A549 (cell line): ENCODE measurements at regions not wholly inside any gene's neighbourhood (a gene's known extent, or its start where the extent isn't known, plus 50 kb on each side); places are given as distances from the start of the nearest gene placed in this dataset.
A peak's percentile ranks its signal among the peaks of the same experiment; 100 is the strongest.

Experiments used
- ATAC-seq, 2 experiments: fragments of 200-7000 bp in 1 of 2; fragments of >200 bp in 1 of 2; cut with Nextera tagmentation in 1 of 2; cut with Tn5 transposase in 1 of 2; 3 replicates each; pipeline versions ENCODE4 v1.8.0 to v1.9.1; 2018 to 2020; ENCODE audit warnings: mild to moderate bottlenecking in 1 of 2, moderate library complexity in 1 of 2
- CTCF ChIA-PET: fragments of 300-600 bp; sonication (Branson Sonifier 250); formaldehyde crosslinking; extraction: SDS; loops from one replicate; lab custom pipeline; 2021; ENCODE audit warnings: antibody characterized with exemption, inconsistent platforms; lab: Yijun Ruan, JAX
- POLR2A ChIA-PET: fragments of 350-600 bp; formaldehyde crosslinking; extraction: SDS; loops from one replicate; lab custom pipeline; 2021; ENCODE audit warnings: antibody characterized with exemption, inconsistent platforms; lab: Yijun Ruan, JAX
- DNase-seq, 2 experiments: peaks; one replicate each; pipeline versions ENCODE4 v3.0.0 to v3.0.0-alpha.2; 2011 to 2016; ENCODE audit warnings: low read depth in 1 of 2, low spot score in 1 of 2
- FAIRE-seq: peaks from 2 replicates; lab custom pipeline; 2011; peaks lifted over from hg19 to GRCh38; lab: Jason Lieb, UNC
- H3K27ac ChIP-seq, 2 experiments: fragments of >200 bp; sonication (Bioruptor Twin); formaldehyde crosslinking; 3 replicates each; pipeline ENCODE4 v1.5.1; 2016 to 2017
- H3K4me1 ChIP-seq: fragments of >200 bp; sonication (Bioruptor Twin); formaldehyde crosslinking; 3 replicates; pipeline ENCODE4 v1.6.1; 2016
- H3K4me2 ChIP-seq: fragments of >200 bp; sonication (Bioruptor Twin); formaldehyde crosslinking; 3 replicates; pipeline ENCODE4 v1.6.1; 2016
- H3K4me3 ChIP-seq: fragments of >200 bp; sonication (Bioruptor Twin); formaldehyde crosslinking; 3 replicates; pipeline ENCODE4 v1.5.1; 2016
- H3K9me3 ChIP-seq: fragments of >200 bp; sonication (Bioruptor Twin); formaldehyde crosslinking; 3 replicates; pipeline ENCODE4 v1.6.1; 2016
- ATOH8 ChIP-seq: fragments of 250-450 bp; sonication (Bioruptor Pico); IDR thresholded peaks from 2 replicates; pipeline ENCODE4 v1.5.0; 2020; ENCODE audit warnings: low read depth, mild to moderate bottlenecking, moderate library complexity
- CEBPB ChIP-seq, 2 experiments: fragments of >200 bp in 1 of 2; sonication (Bioruptor Twin) in 1 of 2; formaldehyde crosslinking in 1 of 2; IDR thresholded peaks; 2 replicates each; pipeline ENCODE4 v1.6.1; 2012 to 2016
- CHD4 ChIP-seq: fragments of 200-600 bp; sonication (generic); IDR thresholded peaks from 2 replicates; pipeline ENCODE4 v1.6.1; 2016; ENCODE audit warnings: antibody characterized with exemption, mild to moderate bottlenecking, borderline replicate concordance
- FOSB ChIP-seq: fragments of 250-450 bp; sonication (Bioruptor Pico); IDR thresholded peaks from 2 replicates; pipeline ENCODE4 v1.5.0; 2020; ENCODE audit warnings: mild to moderate bottlenecking, moderate library complexity
- GATA3 ChIP-seq: IDR thresholded peaks from 2 replicates; pipeline ENCODE4 v1.6.1; 2012; ENCODE audit warnings: borderline replicate concordance
- HES2 ChIP-seq: fragments of >200 bp; sonication (Bioruptor Twin); formaldehyde crosslinking; IDR thresholded peaks from 2 replicates; pipeline ENCODE4 v1.6.1; 2016
- HEYL ChIP-seq: fragments of 250-450 bp; sonication (Bioruptor Pico); IDR thresholded peaks from 2 replicates; pipeline ENCODE4 v1.8.0; 2021; ENCODE audit warnings: mild to moderate bottlenecking, moderate library complexity
- HOXA7 ChIP-seq: fragments of 250-450 bp; sonication (Bioruptor Pico); IDR thresholded peaks from 2 replicates; pipeline ENCODE4 v1.5.0; 2020; ENCODE audit warnings: mild to moderate bottlenecking, moderate library complexity
- NR3C1 ChIP-seq: fragments of >200 bp; sonication (Bioruptor Twin); formaldehyde crosslinking; IDR thresholded peaks from 3 replicates; pipeline ENCODE4 v1.6.1; 2017
- POLR2A ChIP-seq: IDR thresholded peaks from 2 replicates; pipeline ENCODE4 v1.6.1; 2012; ENCODE audit warnings: mild to moderate bottlenecking, low read length
- RAD21 ChIP-seq, 2 experiments: fragments of >200 bp in 1 of 2; sonication (Bioruptor Twin) in 1 of 2; formaldehyde crosslinking in 1 of 2; IDR thresholded peaks in 1 of 2; conservative IDR thresholded peaks in 1 of 2; 2 replicates in 1 of 2; 3 replicates in 1 of 2; pipeline ENCODE4 v1.6.1; 2012 to 2018; ENCODE audit warnings: inconsistent platforms in 1 of 2
- SREBF2 ChIP-seq: fragments of 450-650 bp; IDR thresholded peaks from 2 replicates; pipeline ENCODE4 v1.6.1; 2014; ENCODE audit warnings: mild to moderate bottlenecking, moderate library complexity
- TP53 ChIP-seq: fragments of 250-450 bp; sonication (Bioruptor Pico); IDR thresholded peaks from 2 replicates; pipeline ENCODE4 v1.5.0; 2021; ENCODE audit warnings: mild to moderate bottlenecking, moderate library complexity
- USF2 ChIP-seq: fragments of 450-650 bp; IDR thresholded peaks from 2 replicates; pipeline ENCODE4 v1.6.1; 2014; ENCODE audit warnings: antibody characterized with exemption
- WGBS: methylation state at CpG from one replicate; pipeline ENCODE4 v1.1.6; 2017; ENCODE audit errors: missing lambda C conversion rate; 5-methylcytosine and 5-hydroxymethylcytosine counted together
- TF ChIP-seq, protein P1 (sequence below): IDR thresholded peaks from 2 replicates; pipeline ENCODE4 v1.6.1; 2012; ENCODE audit warnings: low read depth, borderline replicate concordance

DNA sequence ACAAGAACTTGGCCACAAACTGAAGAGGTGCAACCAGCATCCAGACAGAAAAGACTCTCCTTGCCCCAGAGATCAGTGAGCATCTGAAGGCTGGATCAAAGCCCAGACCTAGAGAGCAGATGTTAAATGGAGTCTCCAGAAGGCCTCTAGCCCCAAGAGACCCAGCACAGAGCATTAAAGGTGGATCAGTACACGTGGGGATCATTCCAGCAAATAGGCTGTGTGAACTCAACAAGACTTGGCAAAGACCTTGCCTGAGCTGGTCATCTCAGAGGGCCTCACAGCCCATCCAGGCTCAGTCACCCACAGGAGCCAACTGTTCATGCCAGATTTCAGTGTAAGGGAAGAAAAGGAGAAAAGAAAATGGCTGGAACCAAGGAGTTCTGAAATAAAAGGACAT lies 214.0 kb downstream of the ENC1 start:
- TF ChIP-seq GATA3 (no peak), HOXA7 (CRISPR knock-in tag) (no peak), CEBPB (IDR thresholded peaks at IDR 0.05) (no peak), FOSB (CRISPR knock-in tag) (no peak), HEYL (CRISPR knock-in tag) (no peak), NR3C1 (no peak)
- no peak overlapping the region for H3K4me3 ChIP-seq
- no peak overlapping the region for H3K27ac ChIP-seq
- no peak for DNase-seq
- POLR2A ChIA-PET, result no interaction called here
- 25% methylated on average over 1 of the region's 1 CpG for WGBS
- H3K4me2 ChIP-seq, result no peak overlapping the region
- CTCF ChIA-PET, result no interaction called here
- H3K4me1 ChIP-seq, result 0 out of 3 replicates have a peak, but pooled peaks cover 5% of the 10 kb centered on the region
- FAIRE-seq, result no peak
- H3K9me3 ChIP-seq, result no peaks in the 10 kb centered on the region
- ATAC-seq, result no peak

DNA sequence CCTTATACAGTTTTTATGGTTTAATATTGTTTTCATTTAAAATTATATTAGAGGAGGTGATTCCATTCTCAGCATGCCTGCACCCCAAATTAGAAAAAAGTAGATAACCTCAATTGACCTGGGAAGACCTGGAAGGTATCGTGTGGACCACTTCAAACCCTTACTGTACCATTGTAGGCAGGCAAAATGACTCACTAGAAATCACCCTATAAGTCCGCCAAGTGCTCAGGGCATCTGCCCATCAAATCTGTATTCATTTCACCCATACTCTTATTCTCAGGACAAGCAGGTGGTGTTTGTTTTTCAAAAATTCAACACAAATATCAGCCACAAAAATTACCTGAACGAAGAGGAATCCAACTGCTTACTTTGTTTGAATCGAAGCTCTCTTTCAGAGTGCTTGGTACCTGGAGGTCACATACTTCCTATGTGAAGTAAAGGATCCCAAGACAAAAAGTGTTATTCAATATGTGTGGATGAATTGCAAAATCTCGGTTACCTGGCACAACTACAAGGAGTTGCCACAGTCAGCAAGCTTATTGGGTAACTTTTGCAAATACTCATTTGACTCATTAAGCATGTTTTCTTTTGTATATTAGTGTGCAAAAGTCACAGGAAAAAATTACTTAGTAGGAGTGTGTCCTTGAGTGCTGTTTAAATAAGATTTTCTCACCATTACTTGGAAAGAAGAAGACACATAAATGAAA lies 216.2 kb downstream of the ENC1 start:
- POLR2A ChIA-PET, result no interaction called here
- ATAC-seq (no peak), FAIRE-seq (no peak), DNase-seq (no peak)
- Histone ChIP-seq H3K4me3 (no peak overlapping the region), H3K4me1 (0 out of 3 replicates have a peak, but pooled peaks cover 5% of the 10 kb centered on the region), H3K4me2 (no peak overlapping the region), H3K9me3 (no peaks in the 10 kb centered on the region), H3K27ac (no peak overlapping the region)
- TF ChIP-seq HES2 (peak; percentile 43; the same call in 1 of the 2 replicates), CEBPB (IDR thresholded peaks at IDR 0.05) (peak in 1 of 2 experiments; percentile 79; a peak in 3 of 4 replicates)
- TF ChIP-seq, protein P1, sequence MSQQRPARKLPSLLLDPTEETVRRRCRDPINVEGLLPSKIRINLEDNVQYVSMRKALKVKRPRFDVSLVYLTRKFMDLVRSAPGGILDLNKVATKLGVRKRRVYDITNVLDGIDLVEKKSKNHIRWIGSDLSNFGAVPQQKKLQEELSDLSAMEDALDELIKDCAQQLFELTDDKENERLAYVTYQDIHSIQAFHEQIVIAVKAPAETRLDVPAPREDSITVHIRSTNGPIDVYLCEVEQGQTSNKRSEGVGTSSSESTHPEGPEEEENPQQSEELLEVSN, result no peak
- CTCF ChIA-PET, result interaction anchor here (0.6 kb wide), 1 partner anchor 18 kb away, joined by 4 read pairs; no protein-coding TSS in a partner anchor
- 54% methylated on average over 5 of the region's 5 CpGs for WGBS

DNA sequence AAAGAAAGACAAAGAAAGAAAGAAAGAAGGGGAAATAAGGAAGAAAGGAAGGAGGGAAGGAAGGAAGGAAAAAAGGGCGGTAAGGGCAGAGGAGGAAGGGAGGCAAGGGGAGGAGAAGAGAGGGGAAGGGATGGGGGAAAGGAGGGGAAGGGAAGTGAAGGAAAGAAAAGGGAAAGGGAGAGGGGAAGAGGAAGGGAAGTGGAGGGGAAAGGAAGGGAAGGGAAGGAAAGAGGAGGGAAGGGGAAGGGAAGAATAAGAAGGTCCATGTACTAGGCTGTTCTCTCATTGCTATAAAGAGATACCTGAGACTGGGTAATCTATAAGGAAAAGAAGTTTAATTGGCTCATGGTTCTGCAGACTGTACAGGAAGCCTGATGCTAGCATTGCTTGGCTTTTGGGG lies 217.1 kb downstream of the ENC1 start:
- TF ChIP-seq ATOH8 (no peak), POLR2A (no peak), HEYL (CRISPR knock-in tag) (no peak), CHD4 (no peak)
- ChIA-PET POLR2A (no interaction called here), CTCF (no interaction called here)
- Histone ChIP-seq H3K4me1 (0 out of 3 replicates have a peak, but pooled peaks cover 5% of the 10 kb centered on the region), H3K27ac (no peak overlapping the region), H3K4me2 (no peak overlapping the region), H3K9me3 (no peaks in the 10 kb centered on the region), H3K4me3 (no peak overlapping the region)
- DNase-seq (no peak), ATAC-seq (no peak), FAIRE-seq (no peak)
- 100% methylated on average over 1 of the region's 1 CpG for WGBS

GRCh38 chr5:74422671-74423070 lies 217.9 kb downstream of the ENC1 start:
- Histone ChIP-seq H3K9me3 (no peaks in the 10 kb centered on the region), H3K27ac (no peak overlapping the region), H3K4me2 (no peak overlapping the region), H3K4me1 (0 out of 3 replicates have a peak, but pooled peaks cover 5% of the 10 kb centered on the region), H3K4me3 (no peak overlapping the region)
- CTCF ChIA-PET, result no interaction called here
- no peak for FAIRE-seq
- no peak for DNase-seq
- WGBS, result 73% methylated on average over 4 of the region's 4 CpGs
- POLR2A ChIA-PET, result no interaction called here
- no peak for ATAC-seq
- TF ChIP-seq NR3C1, result no peak
- TF ChIP-seq SREBF2, result no peak
- no peak for TF ChIP-seq RAD21 (conservative IDR thresholded peaks at IDR 0.05 in 1 of 2, IDR thresholded peaks at IDR 0.05 in 1 of 2)
- no peak for TF ChIP-seq USF2
- TF ChIP-seq TP53 (CRISPR knock-in tag), result no peak
